Esophagus (tissue), 2 donors: ENCODE measurements at regions not wholly inside any gene's neighbourhood (a gene's known extent, or its start where the extent isn't known, plus 50 kb on each side); places are given as distances from the start of the nearest gene placed in this dataset.

Source experiments
- H3K27ac ChIP-seq, 2 donors: one replicate each; pipeline ENCODE4 v1.5.1; 2013; ENCODE audit warnings: low read depth in 2 of 2, mild to moderate bottlenecking in 2 of 2, inconsistent platforms in 1 of 2, low read length in 1 of 2, moderate library complexity in 1 of 2
- H3K27me3 ChIP-seq, 2 donors: one replicate each; pipeline ENCODE4 v1.6.1; 2013; ENCODE audit warnings: low read length in 2 of 2, control low read depth in 1 of 2, mild to moderate bottlenecking in 1 of 2; ENCODE audit not compliant: insufficient read depth in 2 of 2, control insufficient read depth in 1 of 2
- H3K36me3 ChIP-seq, 2 donors: one replicate each; pipeline ENCODE4 v1.6.1; 2013; ENCODE audit warnings: low read length in 1 of 2; ENCODE audit not compliant: control insufficient read depth in 2 of 2, insufficient read depth in 2 of 2
- H3K4me1 ChIP-seq, 2 donors: one replicate each; pipeline ENCODE4 v1.6.1; 2013; ENCODE audit warnings: low read length in 1 of 2; ENCODE audit not compliant: control insufficient read depth in 2 of 2, insufficient read depth in 2 of 2
- H3K4me3 ChIP-seq, 2 donors: one replicate each; pipeline ENCODE4 v1.5.1; 2013; ENCODE audit warnings: low read length in 2 of 2, mild to moderate bottlenecking in 2 of 2, low read depth in 1 of 2, moderate library complexity in 1 of 2
- H3K9me3 ChIP-seq, 2 donors: one replicate each; pipeline ENCODE4 v1.6.1; 2013; ENCODE audit warnings: mild to moderate bottlenecking in 2 of 2, low read depth in 1 of 2, low read length in 1 of 2, moderate library complexity in 1 of 2; ENCODE audit not compliant: control insufficient read depth in 2 of 2, insufficient read depth in 1 of 2
- WGBS, 2 donors: extraction: QIAGEN DNeasy Blood & Tissue Kit; methylation state at CpG; one replicate each; pipeline ENCODE4 v1.1.7; 2013; 5-methylcytosine and 5-hydroxymethylcytosine counted together
- donor health status: healthy with polysubstance abuse.
- donor health status: Bipolar disorder and iron deficiency.

DNA sequence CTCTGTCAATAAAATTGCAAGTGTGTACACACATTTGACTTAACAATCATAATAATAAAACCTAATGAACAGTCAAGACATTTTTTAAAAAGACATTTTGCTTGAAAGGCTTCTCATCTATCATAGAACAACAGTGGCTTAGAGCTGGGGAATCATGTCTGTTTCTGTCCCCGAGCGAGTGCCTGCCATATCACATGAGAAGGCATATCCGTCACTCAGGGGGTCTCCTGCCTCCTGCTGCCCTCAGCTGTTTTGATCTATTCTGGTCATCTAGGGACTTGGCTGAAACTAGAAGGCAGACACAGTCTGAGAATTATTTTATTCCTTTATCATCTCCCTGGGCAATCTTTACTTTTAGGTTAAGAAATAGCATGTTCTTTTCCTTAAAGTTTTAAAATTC lies 278.7 kb upstream of the KLF6 start:
- Histone ChIP-seq H3K4me1 (peaks cover 0 to 2% of the 10 kb centered on the region in 2 donors), H3K27me3 (no peaks in the 10 kb centered on the region), H3K36me3 (no peaks in the 10 kb centered on the region), H3K4me3 (no peak overlapping the region), H3K27ac (no peak overlapping the region), H3K9me3 (no peaks in the 10 kb centered on the region)
- WGBS, 2 donors = 90 to 97% methylated on average over 3 of the region's 3 CpGs

DNA sequence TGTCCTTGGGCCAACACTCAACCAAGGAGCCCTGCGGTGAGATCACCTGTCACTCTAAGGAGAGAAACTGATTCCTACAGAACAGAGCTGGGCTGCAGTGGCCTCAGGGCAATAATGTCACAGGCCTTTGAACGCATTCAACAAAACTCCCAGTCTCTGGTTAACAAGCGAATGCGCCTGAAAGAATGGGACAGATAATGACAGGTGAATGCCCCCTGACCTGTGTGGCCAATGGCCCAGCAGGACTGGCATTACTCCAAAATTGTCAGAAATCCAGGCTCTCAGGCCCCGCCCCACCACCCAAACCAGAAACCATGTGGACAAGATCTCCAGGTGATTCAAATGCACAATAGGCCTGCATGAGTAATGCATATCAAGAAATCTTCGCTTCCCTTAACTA lies 277.7 kb upstream of the KLF6 start:
- Histone ChIP-seq H3K27ac (peak overlapping the region in 1 of 2 donors; percentile 24), H3K4me1 (peaks cover 0 to 2% of the 10 kb centered on the region in 2 donors), H3K4me3 (no peak overlapping the region), H3K27me3 (no peaks in the 10 kb centered on the region), H3K36me3 (no peaks in the 10 kb centered on the region), H3K9me3 (no peaks in the 10 kb centered on the region)
- 95 to 98% methylated on average over 6 of the region's 6 CpGs for WGBS, 2 donors

DNA sequence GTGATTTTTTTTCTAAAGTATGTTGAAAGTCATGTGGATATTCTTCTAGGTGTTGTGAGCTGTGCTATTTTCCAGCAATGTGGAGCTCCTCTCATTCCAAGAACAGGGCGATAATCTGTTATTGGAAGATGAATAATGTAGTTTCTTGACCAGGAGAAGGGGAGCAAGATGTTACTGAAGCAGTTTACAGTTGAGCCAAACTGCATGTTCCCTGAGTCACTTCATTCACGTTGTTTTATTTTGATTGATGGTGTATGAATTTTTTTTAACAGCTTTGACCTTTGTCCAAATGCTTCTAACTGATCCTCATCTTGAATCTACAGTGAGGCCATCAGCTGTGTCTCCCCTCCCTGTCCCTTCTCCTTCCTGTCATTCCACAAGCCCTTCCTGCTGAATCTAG lies 277.1 kb upstream of the KLF6 start:
- no peaks in the 10 kb centered on the region for H3K9me3 ChIP-seq
- peaks cover 0 to 2% of the 10 kb centered on the region in 2 donors for H3K4me1 ChIP-seq
- no peak overlapping the region for H3K4me3 ChIP-seq
- no peaks in the 10 kb centered on the region for H3K36me3 ChIP-seq
- no peak overlapping the region for H3K27ac ChIP-seq
- 42 to 49% methylated on average over 2 of the region's 2 CpGs for WGBS, 2 donors
- H3K27me3 ChIP-seq = no peaks in the 10 kb centered on the region

DNA sequence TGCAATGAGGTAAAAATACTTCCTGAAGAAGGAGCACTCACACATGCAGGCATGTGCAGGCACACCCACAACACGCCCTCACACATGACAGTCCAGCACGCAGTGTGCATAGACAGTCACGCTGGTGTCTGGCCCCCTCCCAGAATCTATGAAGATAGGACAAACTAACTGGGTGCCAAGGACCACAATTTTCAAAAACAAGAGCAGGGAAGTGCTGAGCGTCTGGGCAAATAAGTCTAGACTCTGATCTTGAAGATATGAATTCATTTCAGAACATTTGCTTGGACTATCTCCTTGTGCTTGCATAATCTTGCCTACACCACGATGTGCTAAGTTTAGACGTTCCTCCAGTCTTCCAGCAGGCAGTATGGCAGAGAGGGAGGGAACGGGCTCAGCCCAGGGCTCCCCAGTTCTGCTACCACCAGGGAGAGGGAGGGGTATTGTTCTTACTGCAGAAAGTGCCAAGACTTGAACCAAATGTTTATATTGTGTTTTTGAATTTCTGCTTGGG lies 276.5 kb upstream of the KLF6 start:
- 33 to 44% methylated on average over 7 of the region's 7 CpGs for WGBS, 2 donors
- Histone ChIP-seq H3K4me3 (no peak overlapping the region), H3K36me3 (no peaks in the 10 kb centered on the region), H3K27me3 (no peaks in the 10 kb centered on the region), H3K9me3 (no peaks in the 10 kb centered on the region), H3K27ac (peak overlapping the region; percentile 18 to 68), H3K4me1 (peaks cover 0 to 2% of the 10 kb centered on the region in 2 donors)

DNA sequence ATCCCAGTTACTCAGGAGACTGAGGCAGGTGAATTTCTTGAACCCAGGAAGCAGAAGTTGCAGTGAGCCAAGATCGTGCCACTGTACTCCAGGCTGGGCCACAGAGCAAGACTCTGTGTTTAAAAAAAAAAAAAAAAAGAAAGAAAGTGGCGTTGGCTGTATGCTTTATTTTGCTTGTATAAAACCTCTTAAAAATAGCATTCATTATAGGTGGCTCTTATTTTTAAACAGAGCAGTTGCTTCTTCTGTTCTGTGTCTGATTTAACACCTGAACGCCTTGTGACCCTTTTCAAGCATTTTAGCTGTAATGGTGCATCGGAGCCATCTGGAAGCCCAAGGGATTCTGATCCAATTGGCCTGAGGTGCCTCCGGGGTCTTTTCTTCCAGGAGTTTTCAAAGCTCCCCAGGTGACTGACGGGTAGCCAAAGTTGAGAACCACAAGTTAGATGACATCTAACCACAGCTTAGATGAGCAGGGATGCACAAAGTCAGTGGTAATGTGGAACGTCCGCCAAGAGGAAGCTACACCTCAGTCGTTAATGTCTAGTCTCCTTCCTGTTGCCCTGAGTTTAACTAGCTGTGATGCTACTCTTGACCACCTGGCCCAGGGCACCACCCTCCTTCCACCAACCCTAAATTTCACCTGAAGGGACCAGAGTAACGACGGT lies 274.6 kb upstream of the KLF6 start:
- Histone ChIP-seq H3K27ac (no peak overlapping the region), H3K4me1 (peaks cover 0 to 2% of the 10 kb centered on the region in 2 donors), H3K4me3 (no peak overlapping the region), H3K9me3 (no peaks in the 10 kb centered on the region), H3K27me3 (no peaks in the 10 kb centered on the region), H3K36me3 (no peaks in the 10 kb centered on the region)
- WGBS, 2 donors = 71 to 76% methylated on average over 11 of the region's 11 CpGs

DNA sequence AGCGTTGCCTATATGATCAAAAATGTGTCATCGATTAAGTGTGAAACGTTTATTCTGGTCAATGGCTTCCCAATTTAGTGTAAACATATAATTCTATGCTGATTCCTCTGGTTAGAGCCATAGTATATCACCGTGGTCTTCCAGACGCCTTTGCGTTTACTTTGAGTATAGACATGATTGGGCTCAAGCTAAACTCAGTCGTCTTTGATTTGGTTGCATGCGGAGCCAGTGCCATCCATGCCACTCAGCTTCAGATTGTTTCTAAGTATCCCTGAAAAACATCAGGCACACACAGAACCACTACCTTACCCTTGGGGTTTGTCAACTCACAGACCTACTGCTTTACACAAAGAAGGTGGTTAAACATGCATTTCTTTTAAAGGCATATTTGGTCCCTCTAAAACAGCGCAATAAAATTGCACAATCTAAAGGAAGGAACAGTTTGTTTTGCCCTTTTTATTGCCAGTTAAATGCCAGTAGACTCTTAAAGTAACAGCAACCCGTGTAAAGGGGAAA lies 273.6 kb upstream of the KLF6 start:
- Histone ChIP-seq H3K36me3 (no peaks in the 10 kb centered on the region), H3K27me3 (no peaks in the 10 kb centered on the region), H3K27ac (no peak overlapping the region), H3K4me1 (peaks cover 0 to 2% of the 10 kb centered on the region in 2 donors), H3K4me3 (no peak overlapping the region), H3K9me3 (no peaks in the 10 kb centered on the region)
- WGBS, 2 donors = 73 to 84% methylated on average over 10 of the region's 10 CpGs

DNA sequence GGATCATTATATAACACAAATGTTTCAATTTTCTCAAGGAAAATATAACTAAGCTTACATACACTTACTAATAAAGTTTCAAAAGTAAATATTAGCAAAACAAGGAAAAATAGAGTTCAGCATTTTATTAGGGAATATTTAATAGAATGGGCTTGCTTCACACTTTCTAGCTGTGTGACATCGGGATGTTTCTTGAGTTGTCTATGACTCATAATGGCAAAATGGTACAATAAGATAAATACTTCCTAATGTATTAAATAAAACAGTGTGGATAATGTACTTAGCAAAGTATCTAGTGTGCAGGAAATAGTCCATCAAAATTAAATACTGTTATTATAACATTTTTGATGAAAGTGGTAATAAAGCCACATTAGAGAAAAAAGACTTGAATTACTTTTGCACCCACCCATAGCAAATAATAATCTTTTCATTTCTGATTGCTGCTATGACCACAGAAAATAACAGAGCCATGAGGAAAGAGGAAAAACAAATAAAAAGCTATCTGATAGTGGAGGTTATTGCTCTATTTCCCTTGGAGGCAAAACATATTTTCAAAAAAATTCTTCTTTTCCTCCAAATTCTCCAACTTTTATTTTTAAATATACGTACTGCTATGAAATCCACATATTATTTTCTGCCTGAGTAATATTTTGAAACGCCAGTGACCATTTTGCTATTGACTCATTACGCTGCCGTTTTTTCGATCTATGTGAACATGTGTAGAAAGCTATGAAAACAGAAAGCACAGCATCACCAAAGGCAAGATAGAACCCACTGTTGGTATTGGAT lies 272.9 kb upstream of the KLF6 start:
- 88 to 90% methylated on average over 6 of the region's 6 CpGs for WGBS, 2 donors
- H3K9me3 ChIP-seq = no peaks in the 10 kb centered on the region
- H3K4me3 ChIP-seq = no peak overlapping the region
- H3K4me1 ChIP-seq = peaks cover 0 to 2% of the 10 kb centered on the region in 2 donors
- H3K27ac ChIP-seq = no peak overlapping the region
- no peaks in the 10 kb centered on the region for H3K27me3 ChIP-seq
- no peaks in the 10 kb centered on the region for H3K36me3 ChIP-seq

DNA sequence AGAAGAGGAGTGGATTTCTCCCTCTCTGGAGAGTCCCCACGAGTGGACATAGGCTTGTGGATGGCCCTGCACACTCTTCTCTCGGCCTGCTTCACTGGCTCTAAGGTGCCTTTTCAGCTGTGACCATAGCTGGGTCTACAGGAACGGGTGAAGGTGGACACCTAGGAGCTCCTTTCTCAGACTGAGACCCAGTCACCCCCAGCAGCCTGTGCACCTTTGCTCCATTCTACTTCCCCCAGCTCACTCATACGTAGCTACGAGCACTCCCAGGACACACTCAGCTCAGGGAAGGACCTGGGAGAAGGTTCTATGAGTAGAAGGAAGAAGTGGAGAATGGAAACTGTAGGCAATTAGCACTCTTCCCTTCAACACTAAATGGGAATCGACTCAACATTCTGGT lies 272.0 kb upstream of the KLF6 start:
- Histone ChIP-seq H3K4me3 (no peak overlapping the region), H3K27ac (no peak overlapping the region), H3K4me1 (no peaks in the 10 kb centered on the region), H3K9me3 (no peaks in the 10 kb centered on the region), H3K27me3 (no peaks in the 10 kb centered on the region), H3K36me3 (no peaks in the 10 kb centered on the region)
- WGBS, 2 donors = 84 to 89% methylated on average over 6 of the region's 6 CpGs

DNA sequence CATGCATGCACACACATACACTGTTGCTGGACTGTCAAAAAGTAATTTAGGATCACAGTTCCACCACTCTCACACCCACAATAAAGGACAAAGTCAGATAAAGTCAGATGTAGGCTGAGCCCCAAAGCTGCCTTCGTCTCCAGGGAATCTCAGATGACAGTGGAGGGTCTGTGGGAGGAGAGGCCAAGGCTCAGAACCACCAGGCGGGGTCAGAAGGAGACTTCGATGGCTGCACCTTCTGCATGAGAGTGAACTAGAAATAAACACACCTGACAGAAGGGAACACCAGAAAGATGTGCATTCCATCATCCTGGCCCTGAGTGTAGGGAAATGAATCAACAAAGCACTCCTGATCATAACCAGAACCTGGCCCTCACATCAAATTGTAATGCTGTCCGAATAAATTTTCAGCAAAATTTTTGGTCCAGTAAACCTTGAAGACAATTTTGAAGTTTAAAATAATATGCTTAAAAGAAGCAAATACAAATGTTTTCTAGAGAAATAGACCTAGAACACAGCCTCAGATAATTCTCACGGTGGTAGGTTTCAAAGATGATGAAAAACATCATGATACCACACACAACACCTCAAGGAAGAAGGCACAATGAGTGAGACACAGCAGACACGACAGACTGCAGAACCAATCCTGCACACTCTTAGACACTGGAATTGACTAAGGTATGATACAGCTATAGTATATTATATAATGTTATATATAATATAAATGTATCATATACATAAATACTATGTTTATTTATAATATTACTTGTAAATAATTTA lies 269.8 kb upstream of the KLF6 start:
- Histone ChIP-seq H3K36me3 (no peaks in the 10 kb centered on the region), H3K4me1 (no peaks in the 10 kb centered on the region), H3K9me3 (no peaks in the 10 kb centered on the region), H3K27ac (no peak overlapping the region), H3K4me3 (no peak overlapping the region), H3K27me3 (no peaks in the 10 kb centered on the region)
- 90 to 91% methylated on average over 6 of the region's 6 CpGs for WGBS, 2 donors
